KG1 (cell line): ENCODE measurements at regions not wholly inside any gene's neighbourhood (a gene's known extent, or its start where the extent isn't known, plus 50 kb on each side); places are given as distances from the start of the nearest gene placed in this dataset.

ENCODE experiments used
- DNase-seq: peaks from one replicate; lab custom pipeline; 2025; lab: John Stamatoyannopoulos, UW

DNA sequence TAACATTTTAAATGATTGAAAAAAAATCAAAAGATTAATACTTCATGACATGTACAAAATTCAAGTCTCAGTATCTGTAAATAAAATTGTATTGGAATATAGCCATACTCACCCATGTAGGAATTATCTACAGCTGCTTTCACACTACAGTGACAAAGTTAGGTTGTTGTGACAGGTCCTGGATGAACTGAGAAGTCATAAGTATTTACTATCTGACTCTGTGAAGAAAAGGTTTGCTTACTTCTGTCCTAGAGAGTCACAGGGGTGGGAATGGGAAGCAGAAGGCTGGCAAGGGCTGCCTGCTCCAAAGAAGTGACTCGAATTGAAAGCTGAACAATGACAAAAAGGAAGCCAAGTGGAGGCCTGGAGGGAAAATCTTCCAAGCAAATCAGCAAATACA lies 155.2 kb downstream of the SLC30A10 start:
- no peak for DNase-seq

DNA sequence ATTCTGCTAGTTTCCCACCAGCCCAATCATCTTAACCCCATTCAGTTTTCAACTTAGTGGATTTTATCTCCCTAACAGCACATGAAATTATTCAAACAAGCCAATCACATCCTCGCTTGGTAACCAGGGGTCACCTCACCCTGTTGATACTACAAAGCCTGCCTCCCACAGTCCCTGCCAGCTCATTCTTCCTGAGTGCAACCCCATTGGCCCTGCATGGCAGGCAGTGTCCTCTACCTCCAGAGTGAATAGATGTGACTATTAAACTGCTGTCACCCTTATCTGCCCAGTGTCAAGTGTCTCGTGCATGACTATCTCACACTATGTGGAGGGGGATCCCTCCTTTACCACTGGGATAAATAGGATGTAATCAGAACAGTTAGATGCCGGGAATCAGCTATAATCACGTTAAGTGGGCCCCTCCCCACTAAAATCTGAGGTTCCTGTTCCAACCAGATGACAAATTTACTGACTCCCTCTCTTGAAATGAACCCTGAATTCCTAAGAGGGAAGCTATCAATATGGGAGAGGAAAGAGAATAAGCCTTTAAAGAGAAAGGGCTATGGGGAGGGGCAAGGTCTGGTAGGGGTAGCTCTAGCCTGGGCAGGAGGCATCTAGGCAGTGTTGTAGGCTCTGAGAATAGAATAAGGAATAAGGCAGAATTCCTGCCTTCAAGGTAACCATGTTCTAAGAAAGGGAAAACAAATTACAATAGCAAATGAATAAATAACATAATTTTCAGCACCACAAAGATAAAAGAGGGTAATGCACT lies 155.9 kb downstream of the SLC30A10 start:
- DNase-seq = no peak

DNA sequence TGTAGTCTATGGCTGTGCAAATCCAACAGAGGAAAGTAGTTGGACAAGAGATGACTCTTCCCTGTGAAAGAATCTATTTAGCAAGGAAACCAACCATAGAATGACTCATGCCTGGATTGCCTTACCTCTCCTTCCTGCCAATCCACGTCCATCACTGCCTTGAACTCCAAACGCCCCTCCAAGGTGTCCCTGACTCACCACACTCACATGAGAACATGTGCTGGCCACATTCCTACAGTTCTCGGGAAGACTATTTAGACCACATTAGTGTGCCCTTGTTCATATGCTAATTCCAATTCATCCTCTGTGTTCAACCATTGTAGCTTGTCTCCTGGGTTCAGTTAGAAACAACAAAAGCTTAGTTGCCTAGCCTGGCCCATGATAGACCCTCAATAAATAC lies 157.3 kb downstream of the SLC30A10 start:
- DNase-seq = no peak

DNA sequence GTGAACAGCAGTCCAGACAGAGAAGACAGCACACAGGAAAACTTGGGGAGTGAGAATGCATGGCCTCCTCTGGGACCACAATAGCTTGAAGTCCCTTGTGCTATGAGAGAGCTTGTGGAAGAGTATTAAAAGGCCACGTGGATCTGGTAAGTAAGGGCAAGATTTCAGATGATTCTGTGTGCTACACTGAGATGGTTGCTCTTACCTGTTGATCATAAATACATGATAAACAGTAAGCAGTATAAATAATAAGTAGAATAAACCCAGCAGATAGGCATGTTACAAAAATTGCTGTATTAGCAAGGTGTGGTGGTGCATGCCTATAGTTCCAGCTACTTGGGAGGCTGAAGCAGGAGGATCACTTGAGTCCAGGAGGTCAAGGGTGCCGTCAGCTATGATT lies 150.4 kb upstream of the ZC3H11B start:
- DNase-seq = no peak

DNA sequence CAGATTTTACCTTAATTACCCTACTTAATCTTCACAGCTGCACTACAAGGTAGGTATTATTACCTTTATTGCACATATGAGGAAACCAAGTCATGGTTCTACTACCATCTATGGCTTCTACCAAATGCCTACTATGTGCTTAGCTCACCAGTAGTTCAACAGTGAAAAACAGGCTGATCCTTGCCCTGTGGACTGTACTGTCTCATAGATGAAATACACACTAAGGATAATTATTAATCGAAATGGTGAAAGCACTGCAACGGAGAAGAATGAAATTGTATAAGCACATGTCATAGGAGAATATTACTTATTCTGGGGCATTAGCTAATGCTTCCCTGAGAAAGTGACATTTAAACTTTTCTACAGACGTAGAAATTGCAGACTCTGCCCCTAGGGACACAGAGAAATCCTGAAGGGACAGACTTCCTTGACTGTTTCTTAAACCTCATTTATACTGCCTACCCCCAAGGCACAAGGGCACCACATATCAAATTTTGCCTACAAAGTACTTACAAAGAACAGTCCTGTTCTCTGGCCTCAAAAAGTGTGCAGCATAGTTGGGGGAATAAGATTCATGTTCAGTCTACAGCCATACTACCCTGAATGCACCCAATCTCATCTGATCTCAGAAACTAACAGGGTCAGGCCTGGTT lies 148.4 kb upstream of the ZC3H11B start:
- DNase-seq = no peak

DNA sequence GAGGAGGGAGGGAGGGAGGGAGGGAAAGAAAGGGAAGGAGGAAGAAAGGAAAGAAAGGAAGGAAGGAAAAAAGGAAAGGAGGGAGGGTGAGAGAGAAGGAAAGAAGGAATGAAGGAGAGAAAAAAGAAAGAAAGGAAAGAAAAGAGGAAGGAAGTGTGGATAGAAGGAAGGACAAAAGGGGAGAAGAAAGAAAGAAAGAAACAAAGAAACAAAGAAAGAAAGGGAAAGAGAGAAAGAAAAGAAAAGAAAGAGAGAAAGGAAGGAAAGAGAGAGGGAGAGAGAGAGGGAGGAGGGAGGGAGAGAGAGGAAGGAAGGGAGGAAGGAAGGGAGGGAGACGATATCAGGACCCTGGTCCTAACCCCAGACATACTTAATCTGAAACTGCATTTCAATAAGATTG lies 146.2 kb upstream of the ZC3H11B start:
- DNase-seq = no peak

DNA sequence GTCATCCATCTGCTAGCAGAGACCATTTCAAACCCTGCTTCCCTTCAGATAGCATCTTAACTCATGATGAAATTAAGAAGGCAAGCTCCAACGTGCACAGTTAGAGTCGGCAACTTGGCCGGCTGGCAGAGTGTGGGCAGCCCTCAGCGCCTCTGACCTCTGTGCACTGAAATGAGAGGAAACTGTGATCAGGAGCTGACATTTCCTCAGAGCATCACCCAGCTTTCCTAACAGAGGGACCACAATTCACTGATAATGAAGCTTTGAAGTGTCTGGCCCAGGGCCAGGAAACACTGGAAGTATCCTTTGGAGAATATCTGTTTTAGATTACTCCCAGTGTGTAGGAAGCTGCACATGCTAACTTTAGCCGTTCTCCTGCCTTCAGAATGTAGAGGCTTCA lies 145.0 kb upstream of the ZC3H11B start:
- no peak for DNase-seq

DNA sequence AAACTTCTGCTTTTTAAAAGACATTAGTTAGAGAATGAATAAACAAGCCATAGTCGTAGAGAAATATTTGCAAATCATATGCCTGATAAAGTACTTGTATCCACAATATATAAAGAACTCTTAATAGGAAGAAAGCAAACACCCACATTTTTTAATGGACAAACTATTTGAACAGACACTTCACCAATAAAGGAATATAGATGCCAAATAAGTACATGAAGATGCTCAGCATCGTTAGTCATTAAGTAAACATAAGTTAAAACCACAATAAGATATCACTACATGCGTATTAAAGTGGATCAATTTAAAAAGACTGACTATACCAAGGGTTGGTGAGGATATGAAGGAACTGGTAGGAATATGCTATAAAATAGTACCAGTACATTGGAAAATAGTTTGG lies 142.3 kb upstream of the ZC3H11B start:
- no peak for DNase-seq

DNA sequence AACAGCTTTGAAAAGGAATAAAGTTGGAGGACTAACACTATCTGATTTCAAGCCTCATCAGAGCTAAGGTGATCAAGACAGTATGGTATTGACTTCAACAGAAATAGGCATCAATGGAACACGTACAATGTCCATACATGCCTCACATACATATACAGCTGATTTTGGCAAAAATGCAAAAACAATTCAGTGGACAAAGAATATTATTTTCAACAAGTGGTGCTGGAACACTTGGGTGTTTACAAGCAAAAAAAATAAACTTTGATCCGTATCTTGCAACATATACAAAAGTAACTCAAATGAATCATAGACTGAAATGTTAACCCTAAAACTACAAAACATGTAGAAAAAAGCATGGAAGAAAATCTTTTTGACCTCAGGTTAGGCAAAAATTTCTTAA lies 141.9 kb upstream of the ZC3H11B start:
- no peak for DNase-seq

DNA sequence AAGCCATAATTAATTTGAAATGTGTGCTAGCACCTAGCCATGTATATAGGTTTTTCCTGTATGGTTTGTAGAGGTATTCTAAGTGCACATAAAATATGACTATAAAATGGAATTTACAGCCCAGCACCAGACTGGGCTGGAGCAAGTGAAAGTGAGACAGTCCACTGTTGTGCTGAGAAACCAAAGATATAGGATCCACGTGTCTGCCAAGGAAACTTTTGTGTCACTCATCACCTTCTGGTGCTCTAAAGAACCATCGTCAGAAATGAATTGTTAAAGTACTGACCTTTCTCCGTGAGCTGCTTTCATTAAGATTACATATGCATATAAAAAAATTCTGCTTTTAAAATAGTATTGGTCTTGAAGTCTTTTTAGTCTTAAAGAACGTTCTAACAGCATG lies 141.0 kb upstream of the ZC3H11B start:
- no peak for DNase-seq

DNA sequence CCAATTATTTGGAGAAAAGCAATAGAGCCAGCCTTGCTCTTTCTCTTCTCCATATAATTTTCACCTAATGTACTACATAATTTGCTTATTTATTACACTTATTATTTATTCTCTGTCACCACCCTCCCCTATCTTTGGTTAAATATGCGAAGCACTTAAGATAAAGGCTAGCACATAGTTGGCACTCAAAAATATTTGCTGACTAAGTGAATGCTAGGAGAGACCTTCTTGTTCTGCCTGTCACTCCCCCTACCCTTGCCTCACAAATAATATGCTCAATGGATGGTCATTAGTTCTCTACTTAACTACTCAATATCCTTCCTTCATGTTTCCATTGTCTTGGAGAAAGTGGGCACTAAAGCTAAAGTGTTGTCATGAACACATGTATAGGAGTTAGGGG lies 139.7 kb upstream of the ZC3H11B start:
- no peak for DNase-seq

DNA sequence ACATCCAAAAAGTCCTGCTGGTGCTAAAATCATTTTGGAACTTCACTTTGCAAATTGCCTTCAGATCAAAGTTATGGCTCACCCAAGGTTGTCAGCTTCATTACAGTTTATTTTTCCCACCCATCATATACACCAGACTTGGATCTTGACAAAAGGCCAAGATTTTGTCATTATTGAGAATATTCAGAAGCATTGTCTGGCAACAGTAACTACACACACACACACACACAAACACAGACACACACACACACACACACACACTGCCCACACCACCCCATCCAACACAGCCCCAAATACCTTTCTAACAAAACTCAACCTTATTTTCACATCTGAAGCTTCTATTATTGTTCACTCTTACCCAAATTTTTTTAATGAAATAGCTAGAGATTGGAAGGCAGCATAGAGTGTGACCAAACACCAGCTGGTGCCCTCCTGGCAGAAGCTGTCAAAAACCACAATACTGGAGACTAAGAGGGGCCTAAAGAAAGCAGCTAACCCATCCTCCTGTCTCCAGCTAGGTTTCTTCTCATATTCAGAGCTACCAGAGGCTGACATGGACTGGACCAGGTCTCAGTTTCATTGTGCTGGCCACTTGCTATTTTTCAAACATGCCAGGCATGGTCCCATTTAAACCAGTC lies 139.1 kb upstream of the ZC3H11B start:
- DNase-seq = no peak

DNA sequence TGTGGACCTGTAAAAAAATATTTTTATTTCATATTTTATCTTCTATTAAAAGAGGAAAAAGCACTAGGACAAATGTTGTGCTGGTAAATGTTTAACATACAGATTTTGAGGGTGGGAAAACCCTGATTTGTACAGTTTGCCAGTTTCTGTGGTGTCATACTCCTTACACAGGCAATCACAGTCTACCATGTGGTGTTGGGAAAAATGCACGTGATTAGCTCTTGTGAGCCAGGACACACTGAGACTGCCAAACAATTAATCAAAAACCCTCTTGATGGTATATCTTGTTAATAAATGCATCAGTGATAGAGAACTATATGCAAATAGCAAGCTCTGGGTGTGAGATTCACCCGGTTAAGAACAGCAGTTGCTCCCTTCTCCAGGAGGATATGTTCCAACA lies 136.5 kb upstream of the ZC3H11B start:
- DNase-seq = no peak

DNA sequence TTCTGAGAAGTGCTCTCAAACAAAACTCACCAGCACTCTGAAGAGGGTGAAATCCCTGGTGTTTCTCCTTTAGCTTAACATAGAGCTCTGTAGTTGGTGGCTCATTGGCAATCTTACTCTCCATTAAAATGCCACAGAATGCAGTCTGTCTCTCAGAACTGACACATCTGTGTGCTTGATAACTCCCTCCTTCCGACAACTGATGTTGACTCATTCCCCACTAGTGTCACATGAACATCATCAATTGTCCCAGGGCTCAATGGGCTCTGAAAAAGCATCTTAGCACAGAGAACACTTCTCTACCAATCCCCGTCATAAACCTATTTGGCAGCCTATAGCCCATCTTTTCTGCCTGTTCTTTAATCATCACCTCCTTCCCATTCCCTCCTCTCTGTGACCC lies 133.2 kb upstream of the ZC3H11B start:
- DNase-seq = no peak

DNA sequence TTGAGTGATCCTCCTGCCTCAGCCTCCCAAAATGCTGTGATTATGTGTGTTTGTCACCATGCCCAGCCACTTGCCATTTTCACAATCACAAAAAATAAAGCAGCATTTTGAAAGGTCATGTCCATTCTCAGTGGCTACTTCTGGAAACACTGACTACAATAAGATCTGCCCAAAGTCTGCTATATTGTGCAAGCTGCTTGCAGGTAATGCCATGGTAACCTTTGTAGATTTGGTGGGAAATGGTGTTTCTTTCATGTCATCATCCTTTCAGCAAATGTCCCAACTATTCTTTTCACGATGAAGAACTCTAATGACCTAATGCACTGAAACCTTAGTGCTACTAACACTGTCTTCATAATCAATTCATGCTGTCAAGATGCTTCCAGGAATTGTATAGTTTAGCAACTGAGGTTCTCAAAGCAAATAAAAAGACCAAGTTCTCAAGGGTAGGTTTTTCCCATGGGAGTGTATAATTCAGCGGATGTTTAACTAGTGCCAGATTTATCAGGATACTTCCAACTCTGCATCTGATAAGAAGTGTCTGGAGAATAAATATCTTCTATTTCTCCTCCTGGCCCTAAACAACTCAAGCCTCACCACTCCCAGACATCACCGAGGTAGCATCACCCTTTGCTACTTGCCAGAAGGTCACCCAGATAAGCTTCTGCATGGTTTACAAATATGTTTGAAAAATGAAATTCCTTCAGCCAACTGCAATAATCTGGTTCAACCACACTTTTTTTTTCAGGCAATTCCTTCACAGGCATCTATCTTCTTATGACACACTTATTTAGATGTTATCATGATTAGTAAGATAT lies 132.0 kb upstream of the ZC3H11B start:
- no peak for DNase-seq

DNA sequence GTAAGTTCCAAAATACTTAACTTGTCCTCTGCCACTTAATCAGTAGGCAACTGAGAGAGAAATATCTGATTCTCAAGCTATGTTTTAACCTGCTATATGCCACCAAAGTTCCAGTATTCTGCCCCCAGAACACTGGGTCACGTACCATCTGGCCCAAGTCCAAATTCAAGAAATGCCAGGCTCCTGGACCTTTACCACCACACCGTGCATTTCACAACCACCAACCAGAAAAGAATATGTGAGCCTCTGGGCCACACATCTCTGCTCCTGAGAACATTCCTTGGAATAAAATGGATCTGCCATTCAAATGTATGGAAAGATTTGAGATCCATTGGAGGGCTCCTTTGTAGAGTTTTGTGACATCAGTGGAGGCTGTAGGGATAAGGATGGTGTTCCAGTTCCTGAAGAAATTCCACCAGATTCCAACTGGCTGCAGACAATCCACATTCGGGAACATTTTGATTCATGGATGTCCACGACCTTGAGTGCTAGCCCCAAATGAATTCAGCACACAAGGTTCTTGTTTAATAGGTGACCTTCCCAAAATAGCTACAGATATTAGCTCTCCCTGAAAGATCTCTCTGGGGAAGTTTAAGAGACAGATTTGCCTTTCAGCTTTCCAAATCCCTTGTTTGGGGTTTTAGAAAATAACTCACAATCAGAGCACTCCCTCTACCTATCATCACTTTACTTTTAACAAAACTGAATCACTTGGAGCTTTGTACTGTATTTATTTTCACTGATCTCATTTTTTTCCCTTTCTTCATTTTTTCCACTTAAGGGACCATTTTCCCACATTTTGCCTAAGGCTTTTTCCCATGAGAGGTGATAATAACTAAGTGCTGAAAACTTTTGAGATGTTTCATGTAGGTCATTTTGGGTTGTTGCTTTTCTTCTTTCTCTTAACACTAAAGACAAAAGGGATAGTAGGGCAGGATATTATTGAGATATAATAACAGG lies 128.4 kb upstream of the ZC3H11B start:
- DNase-seq = no peak

DNA sequence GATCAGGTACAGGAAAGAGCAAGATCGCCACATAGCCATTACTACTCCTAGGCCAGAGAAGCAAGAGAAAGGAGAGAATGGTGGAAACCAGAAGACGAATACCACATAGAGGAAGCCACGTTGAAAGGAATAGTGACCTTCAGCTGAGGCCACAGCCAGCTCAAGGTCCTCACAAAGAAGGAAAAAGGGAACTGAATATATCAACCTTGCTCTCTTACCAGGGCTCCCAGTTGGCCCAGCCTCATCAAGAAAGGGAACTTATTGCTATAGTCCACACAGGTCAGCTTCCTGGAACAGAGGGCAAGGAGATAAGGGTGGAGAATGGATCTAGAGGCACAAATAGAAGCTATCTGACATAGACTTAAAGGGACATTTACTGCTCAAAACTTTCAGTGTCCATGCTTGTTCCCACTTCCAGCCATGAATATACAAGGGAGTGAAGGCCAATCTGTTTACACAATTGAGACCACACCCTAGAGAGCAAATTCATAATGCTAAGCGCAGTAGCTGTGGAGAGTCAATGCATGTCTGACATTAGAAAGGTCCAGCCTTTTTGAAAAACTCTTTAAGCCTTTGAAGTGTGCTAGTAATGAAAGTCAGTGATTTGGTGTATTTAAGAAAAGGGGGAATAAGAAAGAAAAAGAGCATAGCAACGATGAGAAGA lies 120.7 kb upstream of the ZC3H11B start:
- DNase-seq = no peak

DNA sequence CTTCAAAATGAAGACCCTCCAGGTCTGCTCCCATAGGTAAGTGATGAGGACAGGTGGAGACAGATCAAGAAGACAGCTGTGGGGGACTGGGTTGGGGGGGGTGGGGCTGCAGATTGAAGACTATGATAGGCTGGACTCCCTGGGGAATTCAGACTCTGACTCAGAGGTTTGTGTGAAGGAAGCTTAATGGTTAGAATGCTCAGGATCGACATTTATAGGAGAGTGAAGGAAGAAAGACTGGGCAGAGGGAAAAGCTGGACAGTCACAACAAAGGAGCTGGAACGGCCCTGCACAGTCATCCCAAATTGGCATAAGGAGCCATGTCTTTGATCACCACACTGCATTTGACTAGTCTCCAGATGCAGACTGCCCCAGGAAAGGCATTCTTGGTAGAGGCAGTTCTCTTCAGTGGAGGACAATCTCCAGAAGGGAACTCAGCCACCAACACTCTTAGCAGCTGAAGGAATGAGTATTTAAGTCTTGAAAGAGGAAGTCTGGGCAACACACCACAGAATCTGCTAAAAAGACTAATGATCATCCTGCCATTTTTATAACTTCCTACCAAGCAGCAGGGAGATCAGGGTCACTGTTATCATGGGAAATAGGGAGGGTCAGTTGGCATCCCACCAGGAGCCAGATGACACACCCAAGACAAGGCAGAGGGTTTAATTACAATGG lies 120.0 kb upstream of the ZC3H11B start:
- no peak for DNase-seq

DNA sequence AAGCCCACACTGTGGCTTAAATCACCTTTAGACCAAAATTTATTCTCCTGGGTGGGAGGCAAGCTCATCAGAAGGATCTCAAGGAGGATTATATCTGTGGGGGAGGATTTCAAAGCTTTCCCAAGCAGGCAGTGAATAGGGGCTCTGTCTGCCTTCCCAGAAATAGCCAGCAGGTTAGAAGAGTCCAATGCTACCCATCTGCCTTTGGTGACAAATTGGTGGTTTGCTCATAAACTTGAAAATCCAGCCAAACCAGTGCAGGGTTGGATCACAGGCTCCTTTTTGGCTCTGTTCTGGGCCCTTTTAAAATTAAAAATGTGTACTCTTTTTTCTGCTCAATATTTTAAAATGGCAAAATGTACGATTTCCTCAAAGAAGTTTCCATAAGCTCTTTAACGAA lies 118.9 kb upstream of the ZC3H11B start:
- no peak for DNase-seq
